Thoracic aorta (tissue), 2 donors: ENCODE measurements at regions not wholly inside any gene's neighbourhood (a gene's known extent, or its start where the extent isn't known, plus 50 kb on each side); places are given as distances from the start of the nearest gene placed in this dataset.
"Not testable (repeated sequence)": the region's sequence is repeated elsewhere in the genome, so short reads cannot be mapped to it uniquely, and the experiment has no call there.

Experiments used
- ATAC-seq: fragments of 150-250 bp; one replicate; pipeline ENCODE4 v1.8.0; 2017; ENCODE audit warnings: low read depth; ENCODE audit not compliant: insufficient number of reproducible peaks, low FRiP score
- DNase-seq: peaks from one replicate; pipeline ENCODE4 v3.0.0-alpha.2; 2020; ENCODE audit warnings: low spot score
- H3K27ac ChIP-seq, 2 donors: fragments of 200-600 bp; sonication (generic); 1 replicate in 1 of 2; 2 replicates in 1 of 2; pipeline ENCODE4 v1.5.1; 2016; ENCODE audit warnings: mild to moderate bottlenecking in 2 of 2, moderate library complexity in 2 of 2
- H3K27me3 ChIP-seq: fragments of 200-600 bp; sonication (generic); replicated peaks from 2 replicates; pipeline ENCODE4 v1.6.0; 2016; ENCODE audit warnings: mild to moderate bottlenecking; ENCODE audit not compliant: insufficient read depth
- H3K36me3 ChIP-seq: fragments of 200-600 bp; sonication (generic); one replicate; pipeline ENCODE4 v1.5.1; 2016
- H3K4me1 ChIP-seq, 2 donors: fragments of 200-600 bp; sonication (generic); 1 replicate in 1 of 2; 2 replicates in 1 of 2; pipeline versions ENCODE4 v1.5.1 to v1.6.0; 2016; ENCODE audit warnings: low read depth in 2 of 2, mild to moderate bottlenecking in 1 of 2; ENCODE audit not compliant: control insufficient read depth in 1 of 2
- H3K4me3 ChIP-seq: fragments of 200-600 bp; sonication (generic); 2 replicates; pipeline ENCODE4 v1.5.1; 2016; ENCODE audit warnings: mild to moderate bottlenecking
- H3K9me3 ChIP-seq: fragments of 200-600 bp; sonication (generic); 2 replicates; pipeline ENCODE4 v1.5.1; 2016
- TF ChIP-seq, protein P1 (sequence below): fragments of 200-600 bp; sonication (generic); IDR thresholded peaks from one replicate; pipeline ENCODE4 v1.5.1; 2019; ENCODE audit warnings: antibody characterized with exemption

DNA sequence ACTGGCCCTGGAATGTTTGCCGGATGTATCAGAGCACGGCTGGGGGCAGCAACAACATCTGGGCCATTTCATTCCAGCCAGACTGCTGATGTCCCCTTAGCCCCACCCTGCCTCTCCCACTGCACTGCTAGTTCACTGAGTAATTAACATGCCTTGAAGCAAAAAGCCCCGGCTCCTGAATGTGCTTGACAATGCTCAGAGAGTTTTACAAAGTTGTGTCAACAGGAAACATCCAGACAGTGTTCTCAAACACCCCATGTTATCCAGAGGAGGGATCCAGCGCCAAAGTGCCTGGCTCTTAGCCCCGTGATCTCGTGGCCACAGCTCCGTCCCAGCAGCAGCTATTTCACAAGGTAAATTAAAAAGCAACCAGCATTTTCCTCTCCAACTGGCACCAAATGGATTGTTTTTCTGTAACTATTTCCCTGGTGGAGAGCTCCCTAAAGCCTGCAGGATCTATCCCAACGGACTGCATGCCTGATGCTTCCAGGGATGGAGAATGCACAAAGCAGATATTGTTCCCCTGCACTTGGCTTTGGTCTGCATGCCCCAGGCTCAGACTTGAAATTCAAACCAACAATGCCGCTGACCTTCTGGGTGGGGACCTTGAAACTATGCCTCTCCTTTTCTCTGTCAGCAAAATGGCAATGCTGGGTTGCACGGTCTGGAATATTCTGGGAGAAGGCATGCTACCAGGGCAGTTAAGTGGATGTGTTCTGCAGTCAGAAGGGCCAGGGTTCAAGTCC, 115.6 kb upstream of the CDH5 start:
- TF ChIP-seq, protein P1, sequence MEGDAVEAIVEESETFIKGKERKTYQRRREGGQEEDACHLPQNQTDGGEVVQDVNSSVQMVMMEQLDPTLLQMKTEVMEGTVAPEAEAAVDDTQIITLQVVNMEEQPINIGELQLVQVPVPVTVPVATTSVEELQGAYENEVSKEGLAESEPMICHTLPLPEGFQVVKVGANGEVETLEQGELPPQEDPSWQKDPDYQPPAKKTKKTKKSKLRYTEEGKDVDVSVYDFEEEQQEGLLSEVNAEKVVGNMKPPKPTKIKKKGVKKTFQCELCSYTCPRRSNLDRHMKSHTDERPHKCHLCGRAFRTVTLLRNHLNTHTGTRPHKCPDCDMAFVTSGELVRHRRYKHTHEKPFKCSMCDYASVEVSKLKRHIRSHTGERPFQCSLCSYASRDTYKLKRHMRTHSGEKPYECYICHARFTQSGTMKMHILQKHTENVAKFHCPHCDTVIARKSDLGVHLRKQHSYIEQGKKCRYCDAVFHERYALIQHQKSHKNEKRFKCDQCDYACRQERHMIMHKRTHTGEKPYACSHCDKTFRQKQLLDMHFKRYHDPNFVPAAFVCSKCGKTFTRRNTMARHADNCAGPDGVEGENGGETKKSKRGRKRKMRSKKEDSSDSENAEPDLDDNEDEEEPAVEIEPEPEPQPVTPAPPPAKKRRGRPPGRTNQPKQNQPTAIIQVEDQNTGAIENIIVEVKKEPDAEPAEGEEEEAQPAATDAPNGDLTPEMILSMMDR: no peak
- Histone ChIP-seq H3K4me1 (peaks cover 10 to 11% of the 10 kb centered on the region in 2 donors), H3K27ac (no peak overlapping the region), H3K4me3 (no peak overlapping the region), H3K27me3 (no peaks in the 10 kb centered on the region), H3K9me3 (no peaks in the 10 kb centered on the region), H3K36me3 (no peaks in the 10 kb centered on the region)
- ATAC-seq: no peak
- no peak for DNase-seq

DNA sequence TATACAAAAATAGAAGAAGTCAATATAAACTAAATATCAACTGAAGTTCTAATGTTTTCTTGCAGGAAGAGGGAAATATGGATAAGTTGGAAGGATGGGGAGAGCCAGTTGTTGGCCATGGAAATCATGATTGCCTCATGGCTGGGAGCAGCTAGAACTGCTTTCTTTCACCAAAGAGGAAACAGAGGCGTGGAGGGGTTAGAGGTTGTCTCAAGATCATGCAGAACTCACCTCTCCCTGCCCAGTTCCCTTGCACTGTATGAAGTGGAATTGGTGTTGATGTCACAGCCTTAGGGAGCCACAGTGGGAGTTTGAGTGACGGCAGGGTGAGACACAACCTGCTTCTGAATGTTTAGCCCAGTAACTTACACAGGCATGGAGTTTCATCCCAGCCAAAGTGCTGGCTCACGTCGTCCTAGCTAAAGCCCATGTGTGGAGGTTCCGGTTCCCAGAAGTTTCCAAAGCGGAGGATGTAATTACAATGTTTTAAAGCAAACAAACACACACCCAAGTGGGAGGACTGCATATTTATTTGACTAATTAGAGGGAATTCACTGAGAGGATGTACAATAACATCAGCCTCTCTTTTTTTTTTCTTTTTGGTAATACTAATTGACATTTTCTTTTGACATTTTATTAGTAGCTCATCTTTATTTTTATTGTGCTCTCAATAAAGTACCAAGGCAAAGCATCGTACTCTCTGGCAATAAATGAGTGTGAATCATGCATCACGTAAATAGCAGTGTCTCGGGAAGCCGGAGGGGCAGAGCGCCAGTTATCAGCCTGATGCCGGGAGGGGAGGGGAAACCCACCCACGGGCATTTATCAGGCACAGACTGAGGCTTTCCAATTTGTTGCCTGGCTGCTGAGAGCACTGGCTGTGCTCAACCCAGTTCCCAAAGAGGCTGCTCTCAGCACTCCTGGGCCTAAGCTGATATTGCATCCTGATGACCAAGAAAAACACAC, 118.7 kb upstream of the CDH5 start:
- Histone ChIP-seq H3K36me3 (no peaks in the 10 kb centered on the region), H3K4me1 (peaks cover 10 to 11% of the 10 kb centered on the region in 2 donors), H3K4me3 (no peak overlapping the region), H3K9me3 (no peaks in the 10 kb centered on the region), H3K27me3 (no peaks in the 10 kb centered on the region), H3K27ac (no peak overlapping the region)
- ATAC-seq (no peak), DNase-seq (no peak)
- TF ChIP-seq, protein P1: no peak

DNA sequence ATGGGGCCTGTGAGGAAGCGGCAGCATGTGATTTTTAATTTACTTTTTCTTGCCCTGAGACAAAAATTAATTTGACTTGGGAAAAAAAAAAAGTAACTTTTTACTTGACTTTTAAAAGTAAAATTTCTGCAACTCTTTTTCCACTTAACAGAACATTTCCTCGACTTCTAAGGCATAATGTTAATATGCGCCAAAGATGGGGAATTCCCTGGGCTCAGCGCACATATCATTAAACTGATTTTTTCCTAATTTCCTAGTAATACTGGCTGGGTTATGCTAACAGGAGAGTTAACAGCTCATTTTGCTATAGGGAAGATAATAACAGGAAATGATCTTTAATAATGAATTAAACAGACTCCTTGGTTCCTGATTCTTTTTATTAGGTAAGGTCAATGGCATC, 120.6 kb upstream of the CDH5 start:
- Histone ChIP-seq H3K27me3 (no peaks in the 10 kb centered on the region), H3K9me3 (no peaks in the 10 kb centered on the region), H3K27ac (no peak overlapping the region), H3K4me1 (peaks cover 3 to 4% of the 10 kb centered on the region in 2 donors), H3K4me3 (no peak overlapping the region), H3K36me3 (no peaks in the 10 kb centered on the region)
- DNase-seq (no peak), ATAC-seq (no peak)
- TF ChIP-seq, protein P1: no peak

DNA sequence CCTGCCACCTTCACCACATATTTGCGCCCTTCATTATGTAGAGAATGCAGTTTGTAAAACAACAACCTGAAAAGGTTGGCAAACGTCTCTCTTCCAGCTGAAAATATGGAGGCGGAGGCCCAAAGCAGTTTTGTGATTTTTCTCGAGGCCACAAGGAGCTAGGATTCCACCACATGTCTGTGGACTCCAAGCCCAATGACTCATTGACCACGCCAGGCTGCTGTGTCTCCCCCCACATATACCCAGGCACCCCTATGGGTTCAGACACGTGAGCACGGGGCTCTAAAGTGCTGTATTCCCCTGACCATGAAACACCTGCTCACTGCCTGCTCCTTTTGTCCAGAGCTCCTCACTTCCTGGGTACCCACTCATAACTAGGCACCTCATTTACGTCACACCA, 121.4 kb upstream of the CDH5 start:
- H3K27me3 ChIP-seq: no peaks in the 10 kb centered on the region
- no peaks in the 10 kb centered on the region for H3K9me3 ChIP-seq
- no peaks in the 10 kb centered on the region for H3K36me3 ChIP-seq
- no peak overlapping the region for H3K4me3 ChIP-seq
- TF ChIP-seq, protein P1: no peak
- ATAC-seq (no peak), DNase-seq (no peak)
- no peak overlapping the region for H3K27ac ChIP-seq
- H3K4me1 ChIP-seq: no peaks in the 10 kb centered on the region

DNA sequence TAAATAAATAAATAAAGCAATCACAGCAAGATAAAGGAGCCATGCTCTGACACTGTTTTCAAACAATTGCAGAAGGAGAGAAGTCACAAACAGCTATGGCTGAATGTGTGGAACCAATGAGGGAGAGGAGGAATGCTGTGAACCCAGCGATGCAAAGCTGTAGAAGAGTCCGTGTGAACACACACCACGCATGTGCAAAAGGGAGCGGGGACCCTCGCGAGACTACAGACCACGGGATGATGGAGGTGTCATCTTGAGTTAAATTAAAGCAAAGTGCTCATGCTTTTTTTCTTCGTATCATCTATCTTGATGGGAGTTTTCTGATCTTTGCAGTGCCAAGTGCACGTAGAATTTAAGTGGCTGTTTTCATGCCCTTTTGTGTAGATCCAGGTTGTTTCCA, 123.8 kb upstream of the CDH5 start:
- no peaks in the 10 kb centered on the region for H3K36me3 ChIP-seq
- no peaks in the 10 kb centered on the region for H3K4me1 ChIP-seq
- H3K4me3 ChIP-seq: no peak overlapping the region
- no peak for DNase-seq
- no peak overlapping the region for H3K27ac ChIP-seq
- H3K9me3 ChIP-seq: peaks cover 7% of the 10 kb centered on the region
- no peaks in the 10 kb centered on the region for H3K27me3 ChIP-seq
- TF ChIP-seq, protein P1: no peak
- ATAC-seq: no peak

DNA sequence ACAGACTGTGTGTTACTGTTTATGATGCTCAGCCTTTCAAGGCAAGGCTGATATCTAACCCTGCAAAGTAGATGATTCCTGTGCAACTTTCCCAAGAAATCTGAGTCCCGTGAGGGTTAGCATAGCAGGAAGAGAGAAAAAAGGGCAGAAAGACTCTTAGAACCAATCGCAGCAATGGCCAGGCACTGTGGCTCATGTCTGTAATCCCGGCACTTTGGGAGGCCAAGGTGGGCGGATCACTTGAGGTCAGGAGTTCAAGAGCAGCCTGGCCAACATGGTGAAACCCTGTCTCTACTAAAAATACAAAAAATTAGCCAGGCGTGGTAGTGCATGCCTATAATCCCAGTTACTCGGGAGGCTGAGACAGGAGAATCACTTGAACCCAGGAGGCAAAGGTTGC, 124.3 kb upstream of the CDH5 start:
- H3K27me3 ChIP-seq, DNase-seq, H3K4me3 ChIP-seq, H3K36me3 ChIP-seq, H3K4me1 ChIP-seq, H3K9me3 ChIP-seq, ATAC-seq, H3K27ac ChIP-seq: not testable (repeated sequence)
